Uterus (tissue), 3 donors: ENCODE measurements at regions not wholly inside any gene's neighbourhood (a gene's known extent, or its start where the extent isn't known, plus 50 kb on each side); places are given as distances from the start of the nearest gene placed in this dataset.

Source experiments
- DNase-seq, 2 donors: peaks; one replicate each; pipeline ENCODE4 v3.0.0-alpha.2; 2019 to 2020
- H3K27ac ChIP-seq, 2 donors: fragments of 200-600 bp; sonication (generic); 1 replicate in 1 of 2; 2 replicates in 1 of 2; pipeline ENCODE4 v1.5.1; 2016 to 2018
- H3K27me3 ChIP-seq, 2 donors: fragments of 200-600 bp; sonication (generic); one replicate each; pipeline ENCODE4 v1.5.1; 2018 to 2019; ENCODE audit warnings: control low read depth in 1 of 2
- H3K36me3 ChIP-seq, 2 donors: fragments of 200-600 bp; sonication (generic); one replicate each; pipeline ENCODE4 v1.5.1; 2019; ENCODE audit warnings: control low read depth in 1 of 2
- H3K4me1 ChIP-seq, 2 donors: fragments of 200-600 bp; sonication (generic); one replicate each; pipeline ENCODE4 v1.5.1; 2018 to 2019; ENCODE audit warnings: control low read depth in 1 of 2
- H3K4me3 ChIP-seq, 2 donors: fragments of 200-600 bp; sonication (generic); 1 replicate in 1 of 2; 2 replicates in 1 of 2; pipeline ENCODE4 v1.5.1; 2018 to 2019; ENCODE audit warnings: mild to moderate bottlenecking in 1 of 2
- H3K9me3 ChIP-seq, 2 donors: fragments of 200-600 bp; sonication (generic); one replicate each; pipeline ENCODE4 v1.5.1; 2019; ENCODE audit warnings: control low read depth in 1 of 2
- POLR2A ChIP-seq, 2 donors: fragments of 450-650 bp; IDR thresholded peaks; one replicate each; pipeline ENCODE4 v1.6.1; 2016; ENCODE audit warnings: antibody characterized with exemption in 2 of 2, mild to moderate bottlenecking in 1 of 2, moderate library complexity in 1 of 2
- intact Hi-C: fragments of 100-400 bp; cut with DNase I; formaldehyde crosslinking; loops from one replicate; pipeline ENCODE4 v1.15.1; 2023; ENCODE audit warnings: low total_unique reads
- TF ChIP-seq, protein P1 (sequence below), 4 experiments: fragments of 200-600 bp in 2 of 4; fragments of 450-650 bp in 2 of 4; sonication (generic) in 2 of 4; IDR thresholded peaks; one replicate each; pipeline ENCODE4 v1.5.1; 2016 to 2019; ENCODE audit warnings: antibody characterized with exemption in 4 of 4, mild to moderate bottlenecking in 2 of 4, moderate library complexity in 1 of 4
- donor health status: DM: yes; HTN: yes; CAD: no.

- Histone ChIP-seq H3K4me3 (no peak overlapping the region), H3K4me1 (no peaks in the 10 kb centered on the region), H3K27me3 (no peaks in the 10 kb centered on the region), H3K36me3 (no peaks in the 10 kb centered on the region), H3K9me3 (peaks cover 0 to 8% of the 10 kb centered on the region in 2 donors), H3K27ac (no peak overlapping the region)
- no peak for DNase-seq
- TF ChIP-seq POLR2A (IDR thresholded peaks at IDR 0.05) = no peak
- TF ChIP-seq, protein P1, sequence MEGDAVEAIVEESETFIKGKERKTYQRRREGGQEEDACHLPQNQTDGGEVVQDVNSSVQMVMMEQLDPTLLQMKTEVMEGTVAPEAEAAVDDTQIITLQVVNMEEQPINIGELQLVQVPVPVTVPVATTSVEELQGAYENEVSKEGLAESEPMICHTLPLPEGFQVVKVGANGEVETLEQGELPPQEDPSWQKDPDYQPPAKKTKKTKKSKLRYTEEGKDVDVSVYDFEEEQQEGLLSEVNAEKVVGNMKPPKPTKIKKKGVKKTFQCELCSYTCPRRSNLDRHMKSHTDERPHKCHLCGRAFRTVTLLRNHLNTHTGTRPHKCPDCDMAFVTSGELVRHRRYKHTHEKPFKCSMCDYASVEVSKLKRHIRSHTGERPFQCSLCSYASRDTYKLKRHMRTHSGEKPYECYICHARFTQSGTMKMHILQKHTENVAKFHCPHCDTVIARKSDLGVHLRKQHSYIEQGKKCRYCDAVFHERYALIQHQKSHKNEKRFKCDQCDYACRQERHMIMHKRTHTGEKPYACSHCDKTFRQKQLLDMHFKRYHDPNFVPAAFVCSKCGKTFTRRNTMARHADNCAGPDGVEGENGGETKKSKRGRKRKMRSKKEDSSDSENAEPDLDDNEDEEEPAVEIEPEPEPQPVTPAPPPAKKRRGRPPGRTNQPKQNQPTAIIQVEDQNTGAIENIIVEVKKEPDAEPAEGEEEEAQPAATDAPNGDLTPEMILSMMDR (IDR thresholded peaks at IDR 0.05) = no peak
- intact Hi-C loops = no loop called here
These were observed 252.9 kb upstream of the SMIM31 start for GRCh38 chr4:164501074-164501473.

DNA sequence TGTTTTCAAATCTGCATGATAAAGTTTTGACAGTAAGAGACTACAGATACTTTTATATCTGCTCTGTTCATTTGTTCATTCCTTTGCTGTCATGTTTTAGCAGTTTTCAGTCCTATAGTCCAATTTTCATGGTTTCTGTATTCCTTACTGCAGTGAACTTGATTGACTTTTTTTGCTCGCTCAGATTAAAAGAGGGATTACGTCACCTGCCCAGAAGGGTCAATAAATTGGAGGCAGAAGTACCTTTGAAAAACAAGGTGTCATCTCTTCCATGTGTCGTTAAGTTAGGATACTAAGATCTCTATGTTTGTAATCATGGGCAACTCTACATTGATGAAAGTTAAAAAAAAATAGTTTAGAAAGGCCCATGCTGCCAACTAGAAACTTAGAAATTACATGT is 250.1 kb upstream of the SMIM31 start:
- H3K36me3 ChIP-seq = no peaks in the 10 kb centered on the region
- TF ChIP-seq POLR2A (IDR thresholded peaks at IDR 0.05) = no peak
- TF ChIP-seq, protein P1 (IDR thresholded peaks at IDR 0.05) = no peak
- no peak overlapping the region for H3K27ac ChIP-seq
- H3K9me3 ChIP-seq = peaks cover 0 to 8% of the 10 kb centered on the region in 2 donors
- H3K4me3 ChIP-seq = no peak overlapping the region
- no peak for DNase-seq
- intact Hi-C loops = no loop called here
- no peaks in the 10 kb centered on the region for H3K27me3 ChIP-seq
- no peaks in the 10 kb centered on the region for H3K4me1 ChIP-seq

DNA sequence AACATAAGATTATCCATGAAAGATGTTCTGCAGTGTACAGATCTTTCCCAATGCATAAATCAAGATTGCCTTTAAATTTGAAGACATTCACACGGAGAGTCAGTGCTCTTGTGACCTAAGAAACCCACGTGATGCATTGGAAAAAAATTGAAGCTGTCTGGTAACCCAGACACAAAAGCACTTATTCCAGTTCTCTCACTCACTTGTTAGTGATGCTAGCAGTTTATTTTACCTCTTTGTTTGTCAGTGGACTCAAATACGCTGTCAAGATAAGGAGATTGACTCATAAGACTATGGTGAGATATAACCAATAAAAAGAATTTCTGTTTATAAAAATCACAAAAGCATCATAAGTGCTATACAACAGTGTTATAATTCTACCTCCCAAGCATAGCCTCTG is 245.8 kb upstream of the SMIM31 start:
- Histone ChIP-seq H3K27me3 (no peaks in the 10 kb centered on the region), H3K36me3 (no peaks in the 10 kb centered on the region), H3K9me3 (peaks cover 0 to under 1% of the 10 kb centered on the region in 2 donors), H3K4me1 (no peaks in the 10 kb centered on the region), H3K4me3 (no peak overlapping the region), H3K27ac (no peak overlapping the region)
- no peak for DNase-seq
- no peak for TF ChIP-seq POLR2A (IDR thresholded peaks at IDR 0.05)
- TF ChIP-seq, protein P1 (IDR thresholded peaks at IDR 0.05) = no peak
- intact Hi-C loops = no loop called here

GRCh38 chr4:164508771-164509170 is 245.2 kb upstream of the SMIM31 start:
- DNase-seq = no peak
- no peaks in the 10 kb centered on the region for H3K9me3 ChIP-seq
- intact Hi-C loops = no loop called here
- H3K27ac ChIP-seq = no peak overlapping the region
- TF ChIP-seq, protein P1 (IDR thresholded peaks at IDR 0.05) = no peak
- TF ChIP-seq POLR2A (IDR thresholded peaks at IDR 0.05) = no peak
- H3K27me3 ChIP-seq = no peaks in the 10 kb centered on the region
- H3K36me3 ChIP-seq = no peaks in the 10 kb centered on the region
- H3K4me1 ChIP-seq = no peaks in the 10 kb centered on the region
- H3K4me3 ChIP-seq = no peak overlapping the region

- H3K9me3 ChIP-seq = no peaks in the 10 kb centered on the region
These were observed 244.0 kb upstream of the SMIM31 start for GRCh38 chr4:164509951-164510350.

More at GRCh38 chr4:164509951-164510350, 244.0 kb upstream of the SMIM31 start:
- intact Hi-C loops = no loop called here
- Histone ChIP-seq H3K27ac (no peak overlapping the region), H3K27me3 (no peaks in the 10 kb centered on the region), H3K36me3 (no peaks in the 10 kb centered on the region), H3K4me3 (no peak overlapping the region), H3K4me1 (no peaks in the 10 kb centered on the region)
- no peak for TF ChIP-seq POLR2A (IDR thresholded peaks at IDR 0.05)
- TF ChIP-seq, protein P1 (IDR thresholded peaks at IDR 0.05) = no peak
- DNase-seq = no peak
